Umbilical cord (tissue), 1 donor: ENCODE measurements at regions not wholly inside any gene's neighbourhood (a gene's known extent, or its start where the extent isn't known, plus 50 kb on each side); places are given as distances from the start of the nearest gene placed in this dataset.

Experiments used
- DNase-seq: peaks from one replicate; pipeline ENCODE4 v3.0.0-alpha.2; 2015; ENCODE audit warnings: low spot score

- peak; percentile 50 for DNase-seq
Measured at GRCh38 chr5:2170761-2171160, 288.0 kb upstream of the IRX4 start.

- peak; percentile 59 for DNase-seq
Measured at GRCh38 chr5:2169850-2170760, 287.4 kb upstream of the IRX4 start.

DNA sequence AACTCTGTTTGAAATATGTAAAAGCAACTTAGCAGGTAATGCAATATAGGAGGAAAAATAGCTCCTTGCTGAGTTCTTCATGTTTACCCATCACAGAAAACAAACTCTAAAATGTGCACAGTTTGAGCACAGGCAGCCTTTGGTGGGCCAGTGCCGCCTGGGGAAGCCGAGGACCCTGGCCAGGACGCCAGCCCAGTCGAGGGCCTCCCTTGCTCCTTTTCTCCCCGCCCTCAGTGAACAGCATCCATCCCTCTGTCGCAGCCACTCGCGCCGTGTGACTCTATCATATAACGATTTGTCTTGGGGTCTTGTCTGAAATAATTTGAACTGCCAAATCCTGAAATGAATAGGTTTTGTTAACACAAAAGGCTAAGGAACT lies 286.7 kb upstream of the IRX4 start:
- DNase-seq = no peak

DNA sequence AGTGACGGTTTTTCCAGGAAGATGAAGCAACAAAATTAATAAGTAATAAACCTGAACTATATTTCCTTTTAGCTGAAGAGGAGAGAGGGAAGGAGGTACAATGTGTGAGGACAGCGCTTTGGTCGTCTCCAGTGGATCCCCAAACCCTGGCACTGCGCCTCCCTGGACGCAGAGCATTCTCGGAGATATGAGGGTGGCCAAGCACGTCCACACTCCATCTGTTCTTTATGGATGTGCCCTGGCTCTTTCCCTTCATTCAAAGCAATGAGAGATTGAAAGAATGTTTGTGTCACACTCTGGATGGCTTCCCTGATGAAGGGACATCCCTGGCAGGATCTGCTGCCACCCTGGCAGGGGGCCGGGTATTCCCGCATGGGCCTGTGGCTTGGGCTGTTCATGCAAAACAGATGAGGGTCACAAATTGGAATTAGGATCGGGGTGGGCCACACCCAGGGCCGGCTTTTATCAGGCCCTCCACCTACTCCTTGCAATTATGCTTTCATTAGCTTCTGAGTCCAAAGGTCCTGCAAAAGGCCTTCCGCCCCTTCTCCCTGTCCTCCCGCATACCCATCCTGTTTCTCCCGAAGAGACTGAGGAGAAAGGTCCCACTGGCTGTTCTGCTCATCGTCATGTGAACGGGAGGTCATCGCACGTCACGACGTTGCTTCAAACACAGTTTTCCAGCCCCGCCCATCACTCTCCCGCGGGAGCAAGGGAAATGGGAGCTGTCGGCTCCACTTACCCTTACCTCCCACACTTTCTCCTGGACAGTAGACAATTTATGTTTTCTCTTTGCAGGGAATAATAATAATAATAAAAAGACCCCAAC lies 286.1 kb upstream of the IRX4 start:
- DNase-seq = no peak

DNA sequence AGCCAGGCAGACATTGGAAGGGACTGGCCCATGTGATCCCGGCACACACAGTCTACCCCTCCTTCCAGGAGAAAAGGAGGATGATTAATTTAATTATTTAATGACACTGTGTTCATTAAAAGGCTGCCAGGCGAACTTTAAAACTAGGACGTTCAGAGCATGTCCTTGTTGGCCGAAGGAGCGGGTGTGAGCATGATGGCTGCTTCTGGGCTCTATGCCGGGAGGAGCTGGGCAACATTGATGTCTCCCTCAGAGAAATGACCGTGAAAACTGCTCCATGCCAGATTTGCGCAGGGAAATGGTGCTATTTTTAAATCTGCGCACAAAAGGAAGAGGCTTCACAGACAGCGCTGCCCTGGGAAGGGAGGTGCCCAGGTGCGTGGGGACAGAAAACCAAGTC lies 284.9 kb upstream of the IRX4 start:
- DNase-seq = no peak

- no peak for DNase-seq
Measured at GRCh38 chr5:2166979-2167377, 284.3 kb upstream of the IRX4 start.

- DNase-seq = no peak
Measured at GRCh38 chr5:2166306-2166978, 283.7 kb upstream of the IRX4 start.

GRCh38 chr5:2165615-2166305 lies 283.0 kb upstream of the IRX4 start:
- no peak for DNase-seq

DNA sequence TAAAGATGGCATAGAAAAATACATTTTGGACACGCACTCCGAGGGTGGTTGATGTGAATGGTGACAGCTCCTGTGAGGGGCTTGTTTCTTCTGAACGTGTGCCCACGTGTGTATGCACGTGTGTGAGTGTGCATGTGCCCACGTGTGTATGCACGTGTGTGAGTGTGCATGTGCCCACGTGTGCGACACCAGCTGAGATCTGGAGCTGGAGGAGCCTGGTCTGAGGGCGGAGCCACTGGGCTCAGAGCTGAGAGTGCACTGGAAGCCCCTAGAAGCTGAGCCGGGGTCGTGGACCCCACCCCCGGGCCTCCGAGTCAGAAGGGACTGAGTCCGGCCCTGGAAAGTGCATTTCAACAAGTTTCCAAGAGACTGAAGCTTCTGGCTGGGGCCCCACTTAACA lies 282.5 kb upstream of the IRX4 start:
- DNase-seq = no peak

DNA sequence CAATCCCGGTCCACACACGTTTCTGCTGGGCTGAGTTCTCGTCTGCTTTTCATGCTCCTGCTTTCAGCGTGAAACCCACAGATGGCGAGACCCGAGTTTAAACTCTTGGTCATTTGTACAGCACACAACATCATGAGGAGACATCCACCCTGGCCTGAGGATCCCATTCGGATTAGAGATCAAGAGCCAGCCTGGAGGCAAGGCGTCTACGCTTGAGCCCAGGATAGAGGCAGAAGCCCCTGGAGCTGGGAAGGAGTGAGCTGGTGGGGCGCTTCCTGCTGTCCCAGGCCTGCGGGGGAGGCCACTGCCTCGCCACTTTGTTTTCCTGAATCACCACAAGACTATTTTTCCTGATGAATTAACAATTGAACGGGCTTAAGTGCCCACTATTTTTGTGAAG lies 281.9 kb upstream of the IRX4 start:
- DNase-seq = no peak

- no peak for DNase-seq
Measured at GRCh38 chr5:2163940-2164490, 281.3 kb upstream of the IRX4 start.

DNA sequence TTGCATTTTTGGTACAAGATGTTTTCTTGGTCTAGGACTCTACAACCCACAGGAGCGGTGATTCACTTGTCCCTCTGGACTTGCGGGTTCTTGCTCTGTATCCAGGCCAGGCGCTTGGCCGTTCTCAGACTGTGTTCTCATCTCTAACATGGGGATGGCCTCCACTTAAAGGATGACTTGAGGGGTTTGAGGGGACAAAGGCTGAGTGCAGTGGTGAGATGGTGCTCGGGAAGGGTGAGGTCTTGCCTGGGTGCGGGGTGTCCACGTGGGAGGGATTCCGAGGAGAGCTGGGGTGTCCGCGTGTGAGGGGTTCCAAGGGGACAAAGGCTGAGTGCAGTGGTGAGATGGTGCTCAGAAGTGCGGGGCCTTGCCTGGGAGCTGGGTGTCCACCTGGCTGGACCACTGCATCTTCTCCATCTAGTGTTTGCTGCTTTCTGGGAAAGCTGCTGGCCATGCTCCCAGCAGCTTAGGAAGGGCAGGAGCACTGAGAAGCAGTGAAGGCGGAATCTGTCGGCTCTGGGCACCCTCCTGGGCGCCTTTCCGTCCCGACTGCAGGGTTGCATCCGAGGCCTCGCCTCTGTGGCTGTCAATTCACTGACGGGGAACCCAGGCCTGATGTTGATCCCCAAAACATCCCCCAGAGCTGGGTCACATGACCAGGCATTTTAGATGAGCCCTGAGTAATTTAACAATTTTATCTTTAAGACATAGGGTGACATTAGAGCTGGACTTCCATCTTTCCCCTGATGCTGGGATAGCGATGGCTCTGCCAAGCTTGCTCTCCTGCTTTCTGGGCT lies 280.5 kb upstream of the IRX4 start:
- no peak for DNase-seq

- no peak for DNase-seq
Measured at GRCh38 chr5:2160811-2161210, 278.1 kb upstream of the IRX4 start.

GRCh38 chr5:2158767-2159166 lies 276.0 kb upstream of the IRX4 start:
- DNase-seq = no peak

DNA sequence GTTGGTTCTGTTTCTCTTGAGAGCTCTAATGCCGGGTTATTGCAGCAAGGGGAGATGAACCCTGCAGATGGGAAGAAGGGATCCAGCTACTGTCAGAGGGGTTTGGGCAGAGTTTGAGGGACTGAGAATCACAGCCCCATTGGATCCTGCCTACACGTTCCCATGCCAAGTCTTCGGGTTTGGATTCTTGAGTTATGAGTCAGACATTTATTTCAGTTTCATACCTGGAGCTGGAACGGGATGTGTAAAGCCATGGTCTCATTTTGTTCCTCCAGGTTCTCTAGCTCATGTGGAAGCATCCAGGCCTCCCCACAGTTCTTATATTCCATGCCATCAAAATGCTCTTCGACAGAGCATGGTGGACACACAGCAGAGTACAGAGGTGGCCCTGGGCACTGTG lies 275.4 kb upstream of the IRX4 start:
- DNase-seq = no peak

GRCh38 chr5:2157372-2157771 lies 274.6 kb upstream of the IRX4 start:
- no peak for DNase-seq

- DNase-seq = no peak
Measured at GRCh38 chr5:2156358-2157059, 273.8 kb upstream of the IRX4 start.

GRCh38 chr5:2155556-2155955 lies 272.8 kb upstream of the IRX4 start:
- no peak for DNase-seq

- no peak for DNase-seq
Measured at GRCh38 chr5:2153802-2154201, 271.1 kb upstream of the IRX4 start.

DNA sequence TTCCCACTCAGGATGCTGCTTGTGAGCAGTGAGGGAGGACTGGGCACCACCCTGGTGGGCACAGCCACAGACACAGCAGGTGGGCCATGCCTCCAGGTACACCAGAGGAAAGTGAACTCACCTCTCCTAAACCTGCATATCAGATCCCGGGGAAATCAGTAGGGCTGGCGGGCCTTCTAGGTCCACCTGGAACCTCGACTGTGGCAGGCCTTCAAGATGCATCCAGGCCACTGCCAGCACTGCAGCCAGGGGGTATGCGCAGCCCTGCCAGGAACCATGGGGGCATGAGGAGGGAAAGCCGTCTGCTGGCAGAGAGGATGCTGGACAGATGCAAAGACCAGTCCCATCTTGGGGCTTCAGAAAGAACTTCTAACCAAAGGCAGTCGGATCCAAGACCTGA lies 270.6 kb upstream of the IRX4 start:
- no peak for DNase-seq
